Neural progenitor cell (in vitro differentiated cells): ENCODE measurements at regions not wholly inside any gene's neighbourhood (a gene's known extent, or its start where the extent isn't known, plus 50 kb on each side); places are given as distances from the start of the nearest gene placed in this dataset.

Experiments
- DNase-seq: peaks from one replicate; pipeline ENCODE4 v3.0.0-alpha.2; 2016; ENCODE audit warnings: low spot score
- H2AFZ ChIP-seq: fragments of 200-600 bp; sonication (generic); replicated peaks from 2 replicates; pipeline ENCODE4 v1.6.1; 2016; ENCODE audit warnings: antibody characterized with exemption
- H3F3A ChIP-seq: fragments of 200-600 bp; sonication (generic); 2 replicates; pipeline ENCODE4 v1.6.1; 2016; ENCODE audit warnings: antibody characterized with exemption, low read depth
- H3K27ac ChIP-seq: fragments of 200-600 bp; sonication (generic); 2 replicates; pipeline ENCODE4 v1.5.1; 2016; ENCODE audit warnings: mild to moderate bottlenecking
- H3K27me3 ChIP-seq: fragments of 200-600 bp; sonication (generic); 2 replicates; pipeline ENCODE4 v1.6.1; 2016; ENCODE audit warnings: mild to moderate bottlenecking, moderate library complexity
- H3K36me3 ChIP-seq: fragments of 200-600 bp; sonication (generic); 2 replicates; pipeline ENCODE4 v1.5.1; 2016
- H3K4me1 ChIP-seq: fragments of 200-600 bp; sonication (generic); 2 replicates; pipeline ENCODE4 v1.6.1; 2016; ENCODE audit warnings: mixed run types
- H3K4me2 ChIP-seq: fragments of 200-600 bp; sonication (generic); 2 replicates; pipeline ENCODE4 v1.6.1; 2016
- H3K4me3 ChIP-seq: fragments of 200-600 bp; sonication (generic); 2 replicates; pipeline ENCODE4 v1.5.1; 2016
- H3K79me2 ChIP-seq: fragments of 200-600 bp; sonication (generic); 2 replicates; pipeline ENCODE4 v1.6.1; 2016; ENCODE audit warnings: low read depth
- H3K9ac ChIP-seq: fragments of 200-600 bp; sonication (generic); 2 replicates; pipeline ENCODE4 v1.6.1; 2016
- H3K9me3 ChIP-seq: fragments of 200-600 bp; sonication (generic); 2 replicates; pipeline ENCODE4 v1.5.1; 2016; ENCODE audit warnings: low read depth
- H4K20me1 ChIP-seq: fragments of 200-600 bp; sonication (generic); 2 replicates; pipeline ENCODE4 v1.6.1; 2016; ENCODE audit warnings: low read depth
- H3K27ac Mint-ChIP-seq: 3 replicates; pipeline ENCODE4 v1.8.0; 2021; ENCODE audit warnings: mixed read lengths
- H3K27me3 Mint-ChIP-seq: 2 replicates; pipeline ENCODE4 v1.8.0; 2022; ENCODE audit warnings: low read depth, mild to moderate bottlenecking, inconsistent platforms, moderate library complexity, mixed read lengths; ENCODE audit not compliant: insufficient read depth
- H3K36me3 Mint-ChIP-seq: 3 replicates; pipeline ENCODE4 v1.8.0; 2021; ENCODE audit warnings: mixed read lengths
- H3K4me1 Mint-ChIP-seq: 3 replicates; pipeline ENCODE4 v1.8.0; 2021; ENCODE audit warnings: mixed read lengths
- H3K4me3 Mint-ChIP-seq: 3 replicates; pipeline ENCODE4 v1.8.0; 2021; ENCODE audit warnings: mild to moderate bottlenecking, moderate library complexity, mixed read lengths
- H3K9me3 Mint-ChIP-seq: 3 replicates; pipeline ENCODE4 v1.8.0; 2020; ENCODE audit warnings: mixed read lengths
- EZH2 ChIP-seq: fragments of 200-600 bp; sonication (generic); IDR thresholded peaks from 2 replicates; pipeline ENCODE4 v1.6.1; 2017; ENCODE audit warnings: antibody characterized with exemption, mild to moderate bottlenecking, moderate library complexity
- EZH2phosphoT487 ChIP-seq: fragments of 200-600 bp; sonication (generic); IDR thresholded peaks from 2 replicates; pipeline ENCODE4 v1.6.1; 2017; ENCODE audit warnings: antibody characterized with exemption
- TF ChIP-seq, protein P1 (sequence below): fragments of 200-600 bp; sonication (generic); IDR thresholded peaks from 2 replicates; pipeline ENCODE4 v1.5.1; 2017; ENCODE audit warnings: antibody characterized with exemption, mild to moderate bottlenecking

DNA sequence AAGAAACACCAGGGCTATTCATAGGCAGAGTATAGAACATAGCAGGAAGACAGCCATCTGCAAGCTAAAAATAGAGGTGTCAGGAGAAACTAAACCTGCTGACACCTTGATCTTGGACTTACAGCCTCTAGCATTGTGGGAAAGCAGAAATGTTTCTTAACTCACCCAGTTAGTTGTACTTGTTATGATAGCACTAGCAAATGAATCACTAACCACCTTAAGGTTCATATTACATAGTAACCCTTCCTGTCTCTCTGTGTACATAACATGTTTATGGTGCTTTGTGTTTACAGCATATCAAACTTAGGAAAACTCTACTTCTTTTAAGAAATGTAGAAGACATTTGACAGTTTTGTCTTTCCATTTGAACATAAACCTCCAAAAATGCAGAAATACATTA is 1031.3 kb downstream of the FSCB start:
- Mint-ChIP-seq H3K36me3 (no peaks in the 10 kb centered on the region), H3K4me3 (no peak overlapping the region), H3K4me1 (peaks cover 6% of the 10 kb centered on the region), H3K27me3 (no peaks in the 10 kb centered on the region), H3K9me3 (no peaks in the 10 kb centered on the region), H3K27ac (no peak overlapping the region)
- H2AFZ ChIP-seq = no peak overlapping the region
- H3K36me3 ChIP-seq = no peaks in the 10 kb centered on the region
- H4K20me1 ChIP-seq = no peaks in the 10 kb centered on the region
- no peak overlapping the region for H3K4me2 ChIP-seq
- TF ChIP-seq, protein P1, sequence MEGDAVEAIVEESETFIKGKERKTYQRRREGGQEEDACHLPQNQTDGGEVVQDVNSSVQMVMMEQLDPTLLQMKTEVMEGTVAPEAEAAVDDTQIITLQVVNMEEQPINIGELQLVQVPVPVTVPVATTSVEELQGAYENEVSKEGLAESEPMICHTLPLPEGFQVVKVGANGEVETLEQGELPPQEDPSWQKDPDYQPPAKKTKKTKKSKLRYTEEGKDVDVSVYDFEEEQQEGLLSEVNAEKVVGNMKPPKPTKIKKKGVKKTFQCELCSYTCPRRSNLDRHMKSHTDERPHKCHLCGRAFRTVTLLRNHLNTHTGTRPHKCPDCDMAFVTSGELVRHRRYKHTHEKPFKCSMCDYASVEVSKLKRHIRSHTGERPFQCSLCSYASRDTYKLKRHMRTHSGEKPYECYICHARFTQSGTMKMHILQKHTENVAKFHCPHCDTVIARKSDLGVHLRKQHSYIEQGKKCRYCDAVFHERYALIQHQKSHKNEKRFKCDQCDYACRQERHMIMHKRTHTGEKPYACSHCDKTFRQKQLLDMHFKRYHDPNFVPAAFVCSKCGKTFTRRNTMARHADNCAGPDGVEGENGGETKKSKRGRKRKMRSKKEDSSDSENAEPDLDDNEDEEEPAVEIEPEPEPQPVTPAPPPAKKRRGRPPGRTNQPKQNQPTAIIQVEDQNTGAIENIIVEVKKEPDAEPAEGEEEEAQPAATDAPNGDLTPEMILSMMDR = no peak
- no peak for TF ChIP-seq EZH2
- TF ChIP-seq EZH2phosphoT487 = no peak
- no peak overlapping the region for H3K27ac ChIP-seq
- H3K79me2 ChIP-seq = no peaks in the 10 kb centered on the region
- H3K27me3 ChIP-seq = no peaks in the 10 kb centered on the region
- no peak overlapping the region for H3K9ac ChIP-seq
- no peaks in the 10 kb centered on the region for H3K9me3 ChIP-seq
- no peak for DNase-seq
- H3K4me1 ChIP-seq = peaks cover 10% of the 10 kb centered on the region
- peaks cover 5% of the 10 kb centered on the region for H3F3A ChIP-seq
- no peak overlapping the region for H3K4me3 ChIP-seq

DNA sequence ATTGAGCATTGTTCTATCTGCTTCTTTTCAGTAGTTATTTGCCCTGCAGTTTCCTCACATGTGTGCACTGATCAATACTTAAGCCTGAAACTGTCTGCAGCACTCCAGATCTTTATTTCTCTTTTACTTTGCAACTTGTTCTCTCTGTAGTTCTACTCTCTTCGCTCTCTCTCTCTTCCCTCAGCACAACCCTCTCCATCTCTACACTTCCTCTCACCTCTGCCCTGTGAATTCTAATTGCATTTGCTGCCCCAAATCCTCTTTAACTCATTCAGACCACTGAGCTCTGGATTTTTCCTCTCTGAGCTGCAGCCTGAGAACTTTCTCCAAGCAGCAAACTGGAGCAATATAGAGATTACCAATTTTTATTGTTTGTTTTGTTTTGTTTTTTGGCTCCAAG is 1035.5 kb downstream of the FSCB start:
- no peak overlapping the region for H3K9ac ChIP-seq
- no peaks in the 10 kb centered on the region for H3K9me3 Mint-ChIP-seq
- no peaks in the 10 kb centered on the region for H3K9me3 ChIP-seq
- H3K4me3 ChIP-seq = no peak overlapping the region
- peak overlapping the region; percentile 23 for H3K4me2 ChIP-seq
- no peaks in the 10 kb centered on the region for H3K27me3 Mint-ChIP-seq
- no peaks in the 10 kb centered on the region for H3K27me3 ChIP-seq
- H3K4me3 Mint-ChIP-seq = no peak overlapping the region
- no peaks in the 10 kb centered on the region for H3K36me3 ChIP-seq
- TF ChIP-seq, protein P1 = no peak
- no peak for TF ChIP-seq EZH2phosphoT487
- no peak for TF ChIP-seq EZH2
- H3K27ac ChIP-seq = peak overlapping the region; percentile 16
- no peaks in the 10 kb centered on the region for H4K20me1 ChIP-seq
- peaks cover 6% of the 10 kb centered on the region for H3K4me1 Mint-ChIP-seq
- no peak overlapping the region for H3K27ac Mint-ChIP-seq
- peaks cover 5% of the 10 kb centered on the region for H3F3A ChIP-seq
- peak overlapping the region; percentile 26 for H2AFZ ChIP-seq
- no peaks in the 10 kb centered on the region for H3K79me2 ChIP-seq
- H3K36me3 Mint-ChIP-seq = no peaks in the 10 kb centered on the region
- peaks cover 10% of the 10 kb centered on the region for H3K4me1 ChIP-seq
- peak; percentile 38 for DNase-seq

DNA sequence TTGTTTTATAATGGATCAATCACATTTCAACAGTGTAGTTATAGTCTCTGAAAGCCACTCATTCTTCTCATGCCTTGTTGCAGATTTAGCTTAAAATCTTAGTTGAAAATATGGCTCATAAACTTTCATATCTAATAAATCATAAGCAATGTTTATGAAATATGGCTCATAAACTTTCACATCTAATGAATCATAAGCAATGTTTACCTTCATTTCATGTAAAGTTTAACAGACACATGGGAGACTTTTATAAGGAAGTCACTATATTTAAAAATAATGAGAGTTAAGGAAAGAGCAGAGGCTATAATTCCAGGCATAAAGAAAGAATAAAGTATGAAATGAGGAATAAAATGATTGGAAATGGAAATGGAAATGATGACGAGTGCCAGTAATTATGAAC is 1042.1 kb downstream of the FSCB start:
- Mint-ChIP-seq H3K4me1 (no peaks in the 10 kb centered on the region), H3K4me3 (no peak overlapping the region), H3K27me3 (no peaks in the 10 kb centered on the region), H3K27ac (no peak overlapping the region), H3K9me3 (no peaks in the 10 kb centered on the region), H3K36me3 (no peaks in the 10 kb centered on the region)
- Histone ChIP-seq H3K27ac (no peak overlapping the region), H2AFZ (no peak overlapping the region), H3K79me2 (no peaks in the 10 kb centered on the region), H3K9ac (no peak overlapping the region), H3K36me3 (no peaks in the 10 kb centered on the region), H3K4me2 (no peak overlapping the region), H3K4me3 (no peak overlapping the region), H3K27me3 (no peaks in the 10 kb centered on the region), H3K4me1 (no peaks in the 10 kb centered on the region), H3K9me3 (no peaks in the 10 kb centered on the region), H4K20me1 (no peaks in the 10 kb centered on the region), H3F3A (no peaks in the 10 kb centered on the region)
- DNase-seq = no peak
- TF ChIP-seq EZH2 = no peak
- TF ChIP-seq EZH2phosphoT487 = no peak

DNA sequence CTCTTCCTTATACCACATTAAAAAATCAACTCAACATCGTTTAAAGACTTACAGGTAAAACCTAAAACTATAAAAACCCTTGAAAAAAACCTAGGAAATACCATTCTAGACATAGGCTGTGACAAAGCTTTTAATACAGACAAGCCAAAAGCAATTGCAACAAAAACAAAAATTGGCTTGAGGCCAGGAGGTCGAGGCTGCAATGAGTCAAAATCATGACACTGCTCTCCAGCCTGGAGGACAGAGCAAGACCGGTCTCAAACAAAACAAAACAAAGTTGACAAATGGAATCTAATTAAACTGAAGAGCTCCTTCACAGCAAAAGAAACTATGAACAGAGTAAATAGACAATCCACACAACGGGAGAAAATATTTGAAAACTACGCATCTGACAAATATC is 1057.8 kb downstream of the FSCB start:
- Mint-ChIP-seq H3K27me3 (peaks cover 2% of the 10 kb centered on the region), H3K4me3 (no peak overlapping the region), H3K36me3 (no peaks in the 10 kb centered on the region), H3K27ac (no peak overlapping the region), H3K9me3 (peaks cover 3% of the 10 kb centered on the region), H3K4me1 (no peaks in the 10 kb centered on the region)
- no peaks in the 10 kb centered on the region for H3F3A ChIP-seq
- no peak overlapping the region for H2AFZ ChIP-seq
- H4K20me1 ChIP-seq = no peaks in the 10 kb centered on the region
- no peak overlapping the region for H3K4me3 ChIP-seq
- H3K27me3 ChIP-seq = no peaks in the 10 kb centered on the region
- no peak overlapping the region for H3K9ac ChIP-seq
- no peak overlapping the region for H3K27ac ChIP-seq
- H3K79me2 ChIP-seq = no peaks in the 10 kb centered on the region
- H3K9me3 ChIP-seq = no peaks in the 10 kb centered on the region
- H3K4me1 ChIP-seq = no peaks in the 10 kb centered on the region
- DNase-seq = no peak
- no peak for TF ChIP-seq EZH2
- TF ChIP-seq, protein P1 = no peak
- no peak for TF ChIP-seq EZH2phosphoT487
- no peaks in the 10 kb centered on the region for H3K36me3 ChIP-seq
- no peak overlapping the region for H3K4me2 ChIP-seq
